CD8-positive, alpha-beta memory T cell (primary cell): ENCODE measurements at regions not wholly inside any gene's neighbourhood (a gene's known extent, or its start where the extent isn't known, plus 50 kb on each side); places are given as distances from the start of the nearest gene placed in this dataset.

Source experiments
- CTCF ChIA-PET: fragments of 350-600 bp; sonication (Branson Sonifier 250); formaldehyde crosslinking; loops from one replicate; lab custom pipeline; 2021; ENCODE audit warnings: antibody characterized with exemption; lab: Charles Lee
- POLR2A ChIA-PET: fragments of 350-600 bp; sonication (Branson Sonifier 250); formaldehyde crosslinking; loops from one replicate; lab custom pipeline; 2021; ENCODE audit warnings: antibody characterized with exemption; lab: Charles Lee
- DNase-seq, 5 donors: peaks; one replicate each; pipeline versions ENCODE4 v3.0.0 to v3.0.0-alpha.2; 2020 to 2022; ENCODE audit warnings: mixed read lengths in 1 of 5
- H3K27ac ChIP-seq: one replicate; pipeline ENCODE4 v1.7.0; 2013; ENCODE audit warnings: low read depth, mild to moderate bottlenecking, low read length, moderate library complexity
- H3K27me3 ChIP-seq: 2 replicates; pipeline ENCODE4 v1.7.0; 2013; ENCODE audit warnings: low read length, mild to moderate bottlenecking; ENCODE audit not compliant: insufficient read depth, poor library complexity, severe bottlenecking
- H3K36me3 ChIP-seq: 2 replicates; pipeline ENCODE4 v1.7.0; 2013; ENCODE audit warnings: mild to moderate bottlenecking, low read length, moderate library complexity; ENCODE audit not compliant: insufficient read depth
- H3K4me1 ChIP-seq: 2 replicates; pipeline ENCODE4 v1.7.0; 2013; ENCODE audit warnings: mild to moderate bottlenecking, low read length, moderate library complexity; ENCODE audit not compliant: insufficient read depth
- H3K4me3 ChIP-seq: 2 replicates; pipeline ENCODE4 v1.7.0; 2013; ENCODE audit warnings: mild to moderate bottlenecking, low read length
- H3K9me3 ChIP-seq: 2 replicates; pipeline ENCODE4 v1.7.0; 2013; ENCODE audit warnings: mild to moderate bottlenecking, low read length
- H3K27ac Mint-ChIP-seq, 8 donors: one replicate each; pipeline ENCODE4 v1.8.0; 2020 to 2021; ENCODE audit warnings: mixed read lengths in 8 of 8, mild to moderate bottlenecking in 6 of 8, inconsistent platforms in 3 of 8, moderate library complexity in 3 of 8
- H3K27me3 Mint-ChIP-seq, 2 donors: one replicate each; pipeline ENCODE4 v1.8.0; 2020 to 2021; ENCODE audit warnings: mixed read lengths in 2 of 2, mild to moderate bottlenecking in 1 of 2, moderate library complexity in 1 of 2
- H3K36me3 Mint-ChIP-seq, 3 donors: one replicate each; pipeline ENCODE4 v1.8.0; 2020 to 2021; ENCODE audit warnings: mixed read lengths in 3 of 3, inconsistent platforms in 1 of 3, mild to moderate bottlenecking in 1 of 3
- H3K4me1 Mint-ChIP-seq, 3 donors: one replicate each; pipeline ENCODE4 v1.8.0; 2020 to 2021; ENCODE audit warnings: mixed read lengths in 3 of 3, inconsistent platforms in 1 of 3, mild to moderate bottlenecking in 1 of 3
- H3K4me3 Mint-ChIP-seq, 7 donors: one replicate each; pipeline ENCODE4 v1.8.0; 2020 to 2021; ENCODE audit warnings: mixed read lengths in 7 of 7, mild to moderate bottlenecking in 6 of 7, moderate library complexity in 4 of 7, inconsistent platforms in 2 of 7
- H3K9me3 Mint-ChIP-seq, 5 donors: one replicate each; pipeline ENCODE4 v1.8.0; 2020 to 2022; ENCODE audit warnings: mixed read lengths in 5 of 5, mild to moderate bottlenecking in 3 of 5, moderate library complexity in 2 of 5, inconsistent platforms in 1 of 5

GRCh38 chr2:15882761-15883497 is 57.4 kb upstream of the MYCN start:
- DNase-seq: no peak
- Mint-ChIP-seq H3K9me3 (peaks cover 0 to 3% (median 0%) of the 10 kb centered on the region in 5 donors), H3K4me1 (no peaks in the 10 kb centered on the region), H3K27ac (no peak overlapping the region), H3K36me3 (no peaks in the 10 kb centered on the region), H3K4me3 (no peak overlapping the region), H3K27me3 (peaks cover 0 to 3% of the 10 kb centered on the region in 2 donors)
- no peak overlapping the region for H3K4me3 ChIP-seq
- H3K27ac ChIP-seq: no peak overlapping the region
- H3K36me3 ChIP-seq: no peaks in the 10 kb centered on the region
- H3K4me1 ChIP-seq: no peaks in the 10 kb centered on the region
- no peaks in the 10 kb centered on the region for H3K27me3 ChIP-seq
- ChIA-PET CTCF (interaction anchor here (1.4 kb wide), 1 partner anchor 13 kb away, joined by 3 read pairs; no protein-coding TSS in a partner anchor), POLR2A (no interaction called here)
- H3K9me3 ChIP-seq: no peaks in the 10 kb centered on the region

- no peaks in the 10 kb centered on the region for H3K4me1 Mint-ChIP-seq
- CTCF ChIA-PET: interaction anchor here (1.4 kb wide), 1 partner anchor 12 kb away, joined by 3 read pairs; no protein-coding TSS in a partner anchor
Observed at GRCh38 chr2:15883684-15884083, 56.7 kb upstream of the MYCN start.

GRCh38 chr2:15884790-15885189 is 55.6 kb upstream of the MYCN start:
- ChIA-PET POLR2A (no interaction called here), CTCF (no interaction called here)
- no peaks in the 10 kb centered on the region for H3K27me3 ChIP-seq
- H3K4me3 Mint-ChIP-seq: no peak overlapping the region
- no peaks in the 10 kb centered on the region for H3K4me1 Mint-ChIP-seq
- no peak for DNase-seq
- H3K27ac ChIP-seq: no peak overlapping the region
- H3K9me3 Mint-ChIP-seq: peaks cover 0 to 3% (median 0%) of the 10 kb centered on the region in 5 donors
- no peaks in the 10 kb centered on the region for H3K36me3 Mint-ChIP-seq
- no peak overlapping the region for H3K4me3 ChIP-seq
- no peaks in the 10 kb centered on the region for H3K36me3 ChIP-seq
- H3K9me3 ChIP-seq: no peaks in the 10 kb centered on the region
- H3K4me1 ChIP-seq: no peaks in the 10 kb centered on the region
- no peak overlapping the region for H3K27ac Mint-ChIP-seq
- peaks cover 0 to 3% of the 10 kb centered on the region in 2 donors for H3K27me3 Mint-ChIP-seq

More at GRCh38 chr2:15883684-15884083, 56.7 kb upstream of the MYCN start:
- H3K9me3 Mint-ChIP-seq: peaks cover 0 to 3% (median 0%) of the 10 kb centered on the region in 5 donors
- H3K27ac Mint-ChIP-seq: no peak overlapping the region
- no peak overlapping the region for H3K4me3 Mint-ChIP-seq
- DNase-seq: no peak
- POLR2A ChIA-PET: no interaction called here
- Histone ChIP-seq H3K27me3 (no peaks in the 10 kb centered on the region), H3K36me3 (no peaks in the 10 kb centered on the region), H3K9me3 (no peaks in the 10 kb centered on the region), H3K4me3 (no peak overlapping the region), H3K27ac (no peak overlapping the region), H3K4me1 (no peaks in the 10 kb centered on the region)
- no peaks in the 10 kb centered on the region for H3K36me3 Mint-ChIP-seq
- H3K27me3 Mint-ChIP-seq: peaks cover 0 to 3% of the 10 kb centered on the region in 2 donors

GRCh38 chr2:15886231-15886630 is 54.1 kb upstream of the MYCN start:
- Mint-ChIP-seq H3K4me3 (no peak overlapping the region), H3K4me1 (no peaks in the 10 kb centered on the region), H3K9me3 (peaks cover 0 to 3% (median 0%) of the 10 kb centered on the region in 5 donors), H3K27ac (no peak overlapping the region), H3K36me3 (no peaks in the 10 kb centered on the region), H3K27me3 (peaks cover 0 to 3% of the 10 kb centered on the region in 2 donors)
- Histone ChIP-seq H3K27me3 (no peaks in the 10 kb centered on the region), H3K36me3 (no peaks in the 10 kb centered on the region), H3K4me3 (no peak overlapping the region), H3K4me1 (no peaks in the 10 kb centered on the region), H3K27ac (no peak overlapping the region), H3K9me3 (no peaks in the 10 kb centered on the region)
- no peak for DNase-seq
- ChIA-PET POLR2A (no interaction called here), CTCF (no interaction called here)

- no peak for DNase-seq
- Mint-ChIP-seq H3K27ac (no peak overlapping the region), H3K4me1 (no peaks in the 10 kb centered on the region), H3K27me3 (peaks cover 1 to 4% of the 10 kb centered on the region in 2 donors), H3K4me3 (no peak overlapping the region), H3K36me3 (no peaks in the 10 kb centered on the region), H3K9me3 (peaks cover 0 to 3% (median 0%) of the 10 kb centered on the region in 5 donors)
- Histone ChIP-seq H3K4me3 (no peak overlapping the region), H3K27me3 (no peaks in the 10 kb centered on the region), H3K4me1 (no peaks in the 10 kb centered on the region), H3K27ac (no peak overlapping the region), H3K9me3 (no peaks in the 10 kb centered on the region), H3K36me3 (no peaks in the 10 kb centered on the region)
- ChIA-PET POLR2A (no interaction called here), CTCF (no interaction called here)
Observed at GRCh38 chr2:15889442-15890123, 50.8 kb upstream of the MYCN start.

- Histone ChIP-seq H3K36me3 (no peaks in the 10 kb centered on the region), H3K4me3 (no peak overlapping the region), H3K27ac (no peak overlapping the region), H3K4me1 (no peaks in the 10 kb centered on the region), H3K27me3 (no peaks in the 10 kb centered on the region), H3K9me3 (no peaks in the 10 kb centered on the region)
- no peaks in the 10 kb centered on the region for H3K36me3 Mint-ChIP-seq
- H3K9me3 Mint-ChIP-seq: peaks cover 0 to 3% (median 0%) of the 10 kb centered on the region in 5 donors
- no peak overlapping the region for H3K27ac Mint-ChIP-seq
- no peak for DNase-seq
- peaks cover 0 to 4% of the 10 kb centered on the region in 2 donors for H3K27me3 Mint-ChIP-seq
- H3K4me3 Mint-ChIP-seq: no peak overlapping the region
- no peaks in the 10 kb centered on the region for H3K4me1 Mint-ChIP-seq
- POLR2A ChIA-PET: no interaction called here
- CTCF ChIA-PET: no interaction called here
Observed at GRCh38 chr2:15890124-15890754, 50.1 kb upstream of the MYCN start.
